GM12872 (cell line): ENCODE measurements at regions not wholly inside any gene's neighbourhood (a gene's known extent, or its start where the extent isn't known, plus 50 kb on each side); places are given as distances from the start of the nearest gene placed in this dataset.

Experiments
- CTCF ChIP-seq: IDR thresholded peaks from 3 replicates; pipeline ENCODE4 v1.5.1; 2011; ENCODE audit warnings: low read depth, mild to moderate bottlenecking, low read length, moderate library complexity; ENCODE audit not compliant: insufficient read depth

DNA sequence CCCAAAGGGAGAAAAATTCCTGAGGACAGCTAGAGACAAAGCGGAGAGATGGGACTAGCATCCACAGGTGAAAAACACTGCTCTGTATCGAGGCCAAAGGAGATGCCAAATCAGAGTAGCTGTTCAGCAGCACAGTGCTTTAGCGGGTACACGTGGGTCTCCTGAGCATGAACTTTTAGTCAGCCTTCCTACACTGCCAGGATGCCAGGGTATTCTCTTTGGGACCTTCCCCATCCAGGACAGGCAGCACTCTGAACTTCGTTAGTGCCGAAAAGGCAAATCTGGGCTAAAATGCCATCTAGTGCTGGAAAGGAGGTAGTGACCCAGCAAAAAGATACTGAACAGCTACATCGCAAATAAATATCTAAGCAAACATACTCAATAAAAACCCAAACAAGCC lies 64.9 kb downstream of the C6orf58 start:
- peak; percentile 75 for TF ChIP-seq CTCF
